ENCODE measurements at regions not wholly inside any gene's neighbourhood (a gene's known extent, or its start where the extent isn't known, plus 50 kb on each side); places are given as distances from the start of the nearest gene placed in this dataset.

- H3K36me3 ChIP-seq (ENCODE audit: insufficient read depth) = no peaks in the 10 kb centered on the region
- DNase-seq (ENCODE audit: extremely low spot score) = no peak
- H3K27ac ChIP-seq (ENCODE audit: low read depth) = no peak overlapping the region
- H3K4me1 ChIP-seq (ENCODE audit: insufficient read depth) = no peaks in the 10 kb centered on the region
- no peak overlapping the region for H3K4me3 ChIP-seq (ENCODE audit: low read depth, low read length)
- WGBS = 94% methylated on average over 22 of the region's 22 CpGs
Observed at GRCh38 chr6:71164890-71165289, 123.7 kb upstream of the OGFRL1 start.

- Histone ChIP-seq H3K4me1 (ENCODE audit: insufficient read depth) (no peaks in the 10 kb centered on the region), H3K4me3 (ENCODE audit: low read depth, low read length) (no peak overlapping the region), H3K36me3 (ENCODE audit: insufficient read depth) (no peaks in the 10 kb centered on the region), H3K27ac (ENCODE audit: low read depth) (no peak overlapping the region)
- DNase-seq (ENCODE audit: extremely low spot score) = no peak
- WGBS = 52% methylated on average over 1 of the region's 1 CpG
Observed at GRCh38 chr6:71168233-71168765, 120.3 kb upstream of the OGFRL1 start.

GRCh38 chr6:71171497-71172070, 117.0 kb upstream of the OGFRL1 start:
- no peaks in the 10 kb centered on the region for H3K36me3 ChIP-seq (ENCODE audit: insufficient read depth)
- WGBS = 57% methylated on average over 2 of the region's 2 CpGs

GRCh38 chr6:71179249-71179885, 109.2 kb upstream of the OGFRL1 start:
- Histone ChIP-seq H3K4me3 (ENCODE audit: low read depth, low read length) (no peak overlapping the region), H3K27ac (ENCODE audit: low read depth) (no peak overlapping the region), H3K36me3 (ENCODE audit: insufficient read depth) (no peaks in the 10 kb centered on the region), H3K4me1 (ENCODE audit: insufficient read depth) (no peaks in the 10 kb centered on the region)
- no peak for DNase-seq (ENCODE audit: extremely low spot score)
- WGBS = 71% methylated on average over 5 of the region's 5 CpGs

More at GRCh38 chr6:71171497-71172070, 117.0 kb upstream of the OGFRL1 start:
- Histone ChIP-seq H3K4me1 (ENCODE audit: insufficient read depth) (no peaks in the 10 kb centered on the region), H3K27ac (ENCODE audit: low read depth) (no peak overlapping the region), H3K4me3 (ENCODE audit: low read depth, low read length) (no peak overlapping the region)
- no peak for DNase-seq (ENCODE audit: extremely low spot score)

- H3K27ac ChIP-seq (ENCODE audit: low read depth) = no peak overlapping the region
- WGBS = 48% methylated on average over 1 of the region's 1 CpG
- no peak overlapping the region for H3K4me3 ChIP-seq (ENCODE audit: low read depth, low read length)
- H3K36me3 ChIP-seq (ENCODE audit: insufficient read depth) = no peaks in the 10 kb centered on the region
- no peaks in the 10 kb centered on the region for H3K4me1 ChIP-seq (ENCODE audit: insufficient read depth)
- no peak for DNase-seq (ENCODE audit: extremely low spot score)
Observed at GRCh38 chr6:71181565-71181964, 107.0 kb upstream of the OGFRL1 start.

- Histone ChIP-seq H3K27ac (ENCODE audit: low read depth) (no peak overlapping the region), H3K4me3 (ENCODE audit: low read depth, low read length) (no peak overlapping the region), H3K4me1 (ENCODE audit: insufficient read depth) (no peaks in the 10 kb centered on the region), H3K36me3 (ENCODE audit: insufficient read depth) (no peaks in the 10 kb centered on the region)
- no peak for DNase-seq (ENCODE audit: extremely low spot score)
- 85% methylated on average over 3 of the region's 3 CpGs for WGBS
Observed at GRCh38 chr6:71187141-71187540, 101.5 kb upstream of the OGFRL1 start.

GRCh38 chr6:71190809-71191208, 97.8 kb upstream of the OGFRL1 start:
- no peaks in the 10 kb centered on the region for H3K4me1 ChIP-seq (ENCODE audit: insufficient read depth)
- no peak for DNase-seq (ENCODE audit: extremely low spot score)
- WGBS = 14% methylated on average over 3 of the region's 3 CpGs

GRCh38 chr6:71194724-71195123, 93.9 kb upstream of the OGFRL1 start:
- Histone ChIP-seq H3K27ac (ENCODE audit: low read depth) (no peak overlapping the region), H3K4me1 (ENCODE audit: insufficient read depth) (no peaks in the 10 kb centered on the region), H3K36me3 (ENCODE audit: insufficient read depth) (no peaks in the 10 kb centered on the region), H3K4me3 (ENCODE audit: low read depth, low read length) (no peak overlapping the region)
- DNase-seq (ENCODE audit: extremely low spot score) = no peak
- 69% methylated on average over 1 of the region's 1 CpG for WGBS

More at GRCh38 chr6:71190809-71191208, 97.8 kb upstream of the OGFRL1 start:
- no peak overlapping the region for H3K27ac ChIP-seq (ENCODE audit: low read depth)
- no peak overlapping the region for H3K4me3 ChIP-seq (ENCODE audit: low read depth, low read length)
- no peaks in the 10 kb centered on the region for H3K36me3 ChIP-seq (ENCODE audit: insufficient read depth)

GRCh38 chr6:71197267-71197666, 91.3 kb upstream of the OGFRL1 start:
- H3K4me1 ChIP-seq (ENCODE audit: insufficient read depth) = no peaks in the 10 kb centered on the region
- no peak for DNase-seq (ENCODE audit: extremely low spot score)
- 54% methylated on average over 7 of the region's 7 CpGs for WGBS
- no peak overlapping the region for H3K27ac ChIP-seq (ENCODE audit: low read depth)
- no peak overlapping the region for H3K4me3 ChIP-seq (ENCODE audit: low read depth, low read length)
- no peaks in the 10 kb centered on the region for H3K36me3 ChIP-seq (ENCODE audit: insufficient read depth)

GRCh38 chr6:71197780-71198179, 90.8 kb upstream of the OGFRL1 start:
- Histone ChIP-seq H3K4me1 (ENCODE audit: insufficient read depth) (no peaks in the 10 kb centered on the region), H3K4me3 (ENCODE audit: low read depth, low read length) (no peak overlapping the region), H3K27ac (ENCODE audit: low read depth) (no peak overlapping the region), H3K36me3 (ENCODE audit: insufficient read depth) (no peaks in the 10 kb centered on the region)
- WGBS = 87% methylated on average over 1 of the region's 1 CpG
- DNase-seq (ENCODE audit: extremely low spot score) = no peak

- 89% methylated on average over 2 of the region's 2 CpGs for WGBS
- Histone ChIP-seq H3K4me1 (ENCODE audit: insufficient read depth) (no peaks in the 10 kb centered on the region), H3K36me3 (ENCODE audit: insufficient read depth) (no peaks in the 10 kb centered on the region), H3K27ac (ENCODE audit: low read depth) (no peak overlapping the region), H3K4me3 (ENCODE audit: low read depth, low read length) (no peak overlapping the region)
- DNase-seq (ENCODE audit: extremely low spot score) = no peak
Observed at GRCh38 chr6:71198908-71199307, 89.7 kb upstream of the OGFRL1 start.

GRCh38 chr6:71199736-71200135, 88.9 kb upstream of the OGFRL1 start:
- DNase-seq (ENCODE audit: extremely low spot score) = no peak
- 96% methylated on average over 2 of the region's 2 CpGs for WGBS
- H3K27ac ChIP-seq (ENCODE audit: low read depth) = no peak overlapping the region
- H3K4me3 ChIP-seq (ENCODE audit: low read depth, low read length) = no peak overlapping the region
- no peaks in the 10 kb centered on the region for H3K36me3 ChIP-seq (ENCODE audit: insufficient read depth)
- H3K4me1 ChIP-seq (ENCODE audit: insufficient read depth) = no peaks in the 10 kb centered on the region

GRCh38 chr6:71203206-71203605, 85.4 kb upstream of the OGFRL1 start:
- no peaks in the 10 kb centered on the region for H3K4me1 ChIP-seq (ENCODE audit: insufficient read depth)
- no peaks in the 10 kb centered on the region for H3K36me3 ChIP-seq (ENCODE audit: insufficient read depth)
- no peak for DNase-seq (ENCODE audit: extremely low spot score)
- no peak overlapping the region for H3K27ac ChIP-seq (ENCODE audit: low read depth)
- no peak overlapping the region for H3K4me3 ChIP-seq (ENCODE audit: low read depth, low read length)
- WGBS = 61% methylated on average over 2 of the region's 2 CpGs

- Histone ChIP-seq H3K4me1 (ENCODE audit: insufficient read depth) (no peaks in the 10 kb centered on the region), H3K36me3 (ENCODE audit: insufficient read depth) (no peaks in the 10 kb centered on the region), H3K4me3 (ENCODE audit: low read depth, low read length) (no peak overlapping the region), H3K27ac (ENCODE audit: low read depth) (no peak overlapping the region)
- DNase-seq (ENCODE audit: extremely low spot score) = no peak
- WGBS = 88% methylated on average over 6 of the region's 6 CpGs
Observed at GRCh38 chr6:71204741-71205140, 83.9 kb upstream of the OGFRL1 start.
